ENCODE measurements at regions not wholly inside any gene's neighbourhood (a gene's known extent, or its start where the extent isn't known, plus 50 kb on each side); places are given as distances from the start of the nearest gene placed in this dataset.

DNA sequence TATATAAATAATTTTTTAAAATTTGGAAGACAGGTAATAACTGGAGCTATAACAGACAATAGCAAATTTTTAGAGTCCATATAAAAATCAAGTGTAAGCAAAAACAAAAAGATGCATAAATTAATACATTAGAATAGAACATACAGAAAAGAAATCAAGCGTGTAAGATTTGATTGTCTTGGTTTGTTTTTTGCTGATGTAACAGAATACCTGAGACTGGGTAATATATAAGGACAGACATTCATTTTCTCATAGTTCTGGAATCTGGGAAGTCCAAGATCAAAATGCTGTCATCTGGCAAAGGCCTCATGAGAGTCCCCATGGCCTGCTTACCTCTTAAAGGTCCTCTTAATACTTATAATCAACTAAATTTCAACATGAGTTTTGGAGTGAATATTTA, 1010.1 kb downstream of the CDH18 start:
- no peak for DNase-seq
- H3K4me1 ChIP-seq: no peaks in the 10 kb centered on the region
- no peak overlapping the region for H3K4me3 ChIP-seq
- H3K27ac ChIP-seq (replicated peaks): no peak overlapping the region
- intact Hi-C loops (cut with micrococcal nuclease): no loop called here
- H3K9me3 ChIP-seq (replicated peaks): peaks cover 16% of the 10 kb centered on the region
- H3K36me3 ChIP-seq: no peaks in the 10 kb centered on the region
- H3K27me3 ChIP-seq (ENCODE audit: low read depth): no peaks in the 10 kb centered on the region
- TF ChIP-seq, protein P1, sequence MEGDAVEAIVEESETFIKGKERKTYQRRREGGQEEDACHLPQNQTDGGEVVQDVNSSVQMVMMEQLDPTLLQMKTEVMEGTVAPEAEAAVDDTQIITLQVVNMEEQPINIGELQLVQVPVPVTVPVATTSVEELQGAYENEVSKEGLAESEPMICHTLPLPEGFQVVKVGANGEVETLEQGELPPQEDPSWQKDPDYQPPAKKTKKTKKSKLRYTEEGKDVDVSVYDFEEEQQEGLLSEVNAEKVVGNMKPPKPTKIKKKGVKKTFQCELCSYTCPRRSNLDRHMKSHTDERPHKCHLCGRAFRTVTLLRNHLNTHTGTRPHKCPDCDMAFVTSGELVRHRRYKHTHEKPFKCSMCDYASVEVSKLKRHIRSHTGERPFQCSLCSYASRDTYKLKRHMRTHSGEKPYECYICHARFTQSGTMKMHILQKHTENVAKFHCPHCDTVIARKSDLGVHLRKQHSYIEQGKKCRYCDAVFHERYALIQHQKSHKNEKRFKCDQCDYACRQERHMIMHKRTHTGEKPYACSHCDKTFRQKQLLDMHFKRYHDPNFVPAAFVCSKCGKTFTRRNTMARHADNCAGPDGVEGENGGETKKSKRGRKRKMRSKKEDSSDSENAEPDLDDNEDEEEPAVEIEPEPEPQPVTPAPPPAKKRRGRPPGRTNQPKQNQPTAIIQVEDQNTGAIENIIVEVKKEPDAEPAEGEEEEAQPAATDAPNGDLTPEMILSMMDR (IDR thresholded peaks at IDR 0.05; ENCODE audit: borderline replicate concordance): no peak

- H3K27me3 ChIP-seq (ENCODE audit: low read depth): no peaks in the 10 kb centered on the region
- TF ChIP-seq, protein P1 (IDR thresholded peaks at IDR 0.05; ENCODE audit: borderline replicate concordance): no peak
- H3K4me3 ChIP-seq: no peak overlapping the region
- no peak overlapping the region for H3K27ac ChIP-seq (replicated peaks)
- H3K4me1 ChIP-seq: no peaks in the 10 kb centered on the region
- intact Hi-C loops (cut with micrococcal nuclease): no loop called here
- DNase-seq: no peak
- H3K36me3 ChIP-seq: no peaks in the 10 kb centered on the region
- peaks cover 27% of the 10 kb centered on the region for H3K9me3 ChIP-seq (replicated peaks)
Observed at GRCh38 chr5:18984559-18985080, 1003.4 kb downstream of the CDH18 start.

- no peaks in the 10 kb centered on the region for H3K4me1 ChIP-seq
- TF ChIP-seq, protein P1 (IDR thresholded peaks at IDR 0.05; ENCODE audit: borderline replicate concordance): no peak
- no peaks in the 10 kb centered on the region for H3K36me3 ChIP-seq
- intact Hi-C loops (cut with micrococcal nuclease): no loop called here
- H3K4me3 ChIP-seq: no peak overlapping the region
- no peaks in the 10 kb centered on the region for H3K27me3 ChIP-seq (ENCODE audit: low read depth)
- no peak for DNase-seq
- no peak overlapping the region for H3K27ac ChIP-seq (replicated peaks)
- H3K9me3 ChIP-seq (replicated peaks): peaks cover 27% of the 10 kb centered on the region
Observed at GRCh38 chr5:18985171-18985758, 1002.7 kb downstream of the CDH18 start.

DNA sequence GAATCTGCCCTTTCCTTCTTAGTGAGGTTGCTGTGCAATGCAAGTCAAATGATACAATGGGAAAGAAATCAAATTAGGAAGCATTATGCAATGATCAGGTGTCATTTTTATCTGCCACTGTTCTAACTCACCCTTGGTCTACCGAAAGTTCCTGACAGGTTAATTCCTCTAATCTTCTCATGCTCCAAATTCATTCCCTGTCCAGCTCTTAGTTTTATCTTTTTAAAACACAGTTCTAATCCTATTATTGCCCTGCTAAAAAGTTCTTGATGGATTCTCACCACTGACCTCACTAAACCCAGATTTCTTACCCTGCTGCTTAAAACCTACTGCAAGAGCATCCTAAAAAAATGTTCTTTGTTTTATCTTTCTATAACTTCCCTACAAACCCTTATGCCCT, 1000.9 kb downstream of the CDH18 start:
- no peak overlapping the region for H3K27ac ChIP-seq (replicated peaks)
- DNase-seq: no peak
- TF ChIP-seq, protein P1 (IDR thresholded peaks at IDR 0.05; ENCODE audit: borderline replicate concordance): no peak
- H3K4me1 ChIP-seq: no peaks in the 10 kb centered on the region
- H3K27me3 ChIP-seq (ENCODE audit: low read depth): no peaks in the 10 kb centered on the region
- H3K36me3 ChIP-seq: no peaks in the 10 kb centered on the region
- intact Hi-C loops (cut with micrococcal nuclease): no loop called here
- H3K4me3 ChIP-seq: no peak overlapping the region
- peaks cover 19% of the 10 kb centered on the region for H3K9me3 ChIP-seq (replicated peaks)

DNA sequence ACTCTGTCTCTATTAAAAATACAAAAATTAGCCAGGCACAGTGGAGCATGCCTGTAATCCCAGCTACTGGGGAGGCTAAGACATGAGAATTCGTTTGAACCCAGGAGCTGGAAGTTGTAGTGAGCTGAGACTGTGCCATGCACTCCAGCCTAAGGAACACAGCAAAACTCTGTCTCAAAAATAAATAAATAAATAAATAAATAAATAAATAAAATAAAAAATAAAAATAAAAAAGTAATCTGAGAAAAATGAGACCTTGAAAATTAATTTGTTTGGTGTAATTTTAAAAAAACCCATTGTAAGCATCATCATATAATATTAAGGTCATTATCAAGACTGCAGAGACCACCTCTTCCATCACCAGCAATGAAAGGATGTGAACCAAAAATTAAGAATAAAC, 997.1 kb downstream of the CDH18 start:
- Histone ChIP-seq H3K27me3 (ENCODE audit: low read depth) (no peaks in the 10 kb centered on the region), H3K4me1 (no peaks in the 10 kb centered on the region), H3K36me3 (no peaks in the 10 kb centered on the region), H3K4me3 (no peak overlapping the region), H3K27ac (replicated peaks) (no peak overlapping the region), H3K9me3 (replicated peaks) (peaks cover 3% of the 10 kb centered on the region)
- no peak for DNase-seq
- TF ChIP-seq, protein P1 (IDR thresholded peaks at IDR 0.05; ENCODE audit: borderline replicate concordance): no peak
- intact Hi-C loops (cut with micrococcal nuclease): no loop called here

All from left ventricle myocardium inferior (tissue), 1 donor.